GM23248 (cell line): ENCODE measurements at regions not wholly inside any gene's neighbourhood (a gene's known extent, or its start where the extent isn't known, plus 50 kb on each side); places are given as distances from the start of the nearest gene placed in this dataset.

Source experiments
- EZH2 ChIP-seq: fragments of 200-600 bp; sonication (generic); IDR thresholded peaks from 2 replicates; pipeline ENCODE4 v1.6.1; 2018; ENCODE audit warnings: antibody characterized with exemption, mild to moderate bottlenecking; ENCODE audit not compliant: insufficient read depth, poor library complexity, severe bottlenecking
- EZH2phosphoT487 ChIP-seq: fragments of 200-600 bp; sonication (generic); IDR thresholded peaks from 2 replicates; pipeline ENCODE4 v1.6.1; 2018; ENCODE audit warnings: antibody characterized with exemption, moderate library complexity, mild to moderate bottlenecking, low read depth; ENCODE audit not compliant: insufficient read depth

- no peak for TF ChIP-seq EZH2
- no peak for TF ChIP-seq EZH2phosphoT487
Observed at GRCh38 chr3:135444058-135444457, 521.5 kb upstream of the PPP2R3A start.
